ENCODE measurements at regions not wholly inside any gene's neighbourhood (a gene's known extent, or its start where the extent isn't known, plus 50 kb on each side); places are given as distances from the start of the nearest gene placed in this dataset.

GRCh38 chr6:14676977-14677781 lies 559.6 kb downstream of the CD83 start:
- no peak for DNase-seq (ENCODE audit: low read depth in 2 of 2, low spot score in 1 of 2)

- DNase-seq (ENCODE audit: low read depth in 2 of 2, low spot score in 1 of 2), result no peak
Observed at GRCh38 chr6:14681699-14682487, 564.0 kb upstream of the JARID2 start.

DNA sequence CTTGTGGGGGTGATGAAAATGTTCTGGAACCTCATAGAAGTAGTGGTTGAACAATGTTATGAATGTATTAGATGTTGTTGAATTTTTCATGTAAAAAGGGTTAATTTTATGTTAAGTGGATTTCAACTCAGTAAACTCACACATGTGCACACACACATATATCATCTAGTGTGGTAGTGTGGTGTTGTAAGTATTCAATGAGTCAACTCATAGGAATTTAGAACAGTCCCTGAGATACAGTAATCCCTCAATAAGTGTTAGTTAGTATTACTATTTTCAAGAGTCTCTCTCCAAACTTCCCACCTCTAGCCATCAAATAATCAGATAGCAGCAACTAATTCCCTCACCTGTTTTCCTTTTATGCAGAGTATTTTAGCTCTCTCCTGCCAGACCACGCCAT lies 563.1 kb upstream of the JARID2 start:
- DNase-seq (ENCODE audit: low read depth in 2 of 2, low spot score in 1 of 2), result no peak

GRCh38 chr6:14689639-14690038 lies 556.2 kb upstream of the JARID2 start:
- DNase-seq (ENCODE audit: low read depth in 2 of 2, low spot score in 1 of 2), result no peak

GRCh38 chr6:14690120-14691056 lies 555.5 kb upstream of the JARID2 start:
- DNase-seq (ENCODE audit: low read depth in 2 of 2, low spot score in 1 of 2), result no peak

DNA sequence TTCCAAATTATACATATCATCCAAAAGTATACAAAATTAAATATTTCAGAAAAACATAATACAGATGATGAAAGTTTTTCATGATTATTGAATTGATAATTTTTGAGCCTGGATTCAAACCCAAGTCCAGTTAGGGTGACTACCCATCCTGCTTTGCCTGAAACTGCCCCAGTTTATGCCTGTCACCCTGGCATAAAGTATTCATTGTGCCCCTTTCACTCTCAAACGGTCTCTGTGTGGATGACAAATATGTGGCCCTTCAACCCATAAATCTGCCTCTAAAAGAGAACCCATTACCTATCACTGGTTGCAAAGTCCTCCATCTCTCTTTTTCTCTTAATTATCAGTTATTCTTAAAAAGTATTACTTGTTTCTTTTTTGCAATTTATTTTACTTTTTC lies 553.7 kb upstream of the JARID2 start:
- DNase-seq (ENCODE audit: low read depth in 2 of 2, low spot score in 1 of 2), result no peak

DNA sequence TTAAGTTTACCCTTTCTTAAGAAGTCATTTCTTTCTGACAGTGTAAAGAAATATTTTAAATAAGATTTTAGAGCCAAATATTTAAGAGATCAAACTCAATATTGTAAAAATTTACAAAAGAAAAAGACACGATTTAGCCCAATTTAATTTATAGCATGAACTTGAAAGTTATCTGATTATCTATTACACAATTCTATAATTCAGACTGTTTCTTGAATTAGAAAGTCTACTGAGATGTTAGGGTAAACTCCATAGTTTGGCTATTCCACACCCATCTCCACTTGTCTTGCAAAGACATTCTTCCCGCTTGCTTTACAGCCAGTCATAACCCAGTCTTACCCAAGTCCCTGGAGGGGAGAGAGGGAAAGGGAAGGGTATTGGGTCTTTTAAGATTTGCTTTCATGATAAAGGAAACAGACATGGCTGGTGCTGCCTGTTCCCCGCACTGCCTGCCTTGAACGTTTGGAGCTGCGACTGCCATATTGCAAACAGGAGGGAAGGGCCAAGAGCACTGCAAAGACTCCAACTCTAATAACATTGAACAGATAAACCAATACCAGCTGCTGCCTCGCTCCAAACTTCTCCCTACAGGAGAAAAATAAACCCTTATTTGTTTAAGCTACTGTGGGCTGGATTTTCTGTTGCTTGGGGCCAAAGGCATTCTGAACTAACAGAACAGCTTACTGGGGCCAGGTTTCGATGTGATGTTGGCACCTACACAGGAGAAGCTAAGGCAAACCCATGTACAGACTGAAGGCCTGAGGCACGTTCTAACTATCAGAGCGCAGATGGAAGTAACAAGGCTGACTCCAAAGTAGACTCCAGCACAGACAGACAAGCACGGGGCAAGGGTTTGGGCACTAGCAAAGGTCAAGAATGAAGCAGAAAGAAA lies 552.3 kb upstream of the JARID2 start:
- no peak for DNase-seq (ENCODE audit: low read depth in 2 of 2, low spot score in 1 of 2)

- DNase-seq (ENCODE audit: low read depth in 2 of 2, low spot score in 1 of 2), result no peak
Observed at GRCh38 chr6:14694308-14694707, 551.6 kb upstream of the JARID2 start.

- DNase-seq (ENCODE audit: low read depth in 2 of 2, low spot score in 1 of 2), result no peak
Observed at GRCh38 chr6:14695579-14695978, 550.3 kb upstream of the JARID2 start.

DNA sequence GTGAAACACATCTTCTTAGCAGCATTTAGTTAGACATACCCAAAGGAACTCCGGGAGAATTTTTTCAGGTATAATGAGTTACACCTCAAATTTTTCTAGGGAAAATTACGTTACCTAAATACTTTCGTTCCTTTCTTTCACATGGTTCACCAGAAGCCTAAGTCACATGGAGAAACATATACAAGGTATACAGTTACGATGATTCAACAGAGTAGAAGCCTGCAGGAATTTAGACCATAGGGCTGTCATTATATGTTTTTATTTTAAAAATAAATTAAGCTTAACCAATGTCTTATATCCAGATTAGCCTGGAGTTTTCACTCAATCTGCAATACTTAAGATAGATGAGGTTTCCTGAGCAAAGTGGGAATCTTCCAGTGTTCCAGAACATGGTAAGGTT lies 549.5 kb upstream of the JARID2 start:
- no peak for DNase-seq (ENCODE audit: low read depth in 2 of 2, low spot score in 1 of 2)

- DNase-seq (ENCODE audit: low read depth in 2 of 2, low spot score in 1 of 2), result no peak
Observed at GRCh38 chr6:14697427-14697826, 548.4 kb upstream of the JARID2 start.

DNA sequence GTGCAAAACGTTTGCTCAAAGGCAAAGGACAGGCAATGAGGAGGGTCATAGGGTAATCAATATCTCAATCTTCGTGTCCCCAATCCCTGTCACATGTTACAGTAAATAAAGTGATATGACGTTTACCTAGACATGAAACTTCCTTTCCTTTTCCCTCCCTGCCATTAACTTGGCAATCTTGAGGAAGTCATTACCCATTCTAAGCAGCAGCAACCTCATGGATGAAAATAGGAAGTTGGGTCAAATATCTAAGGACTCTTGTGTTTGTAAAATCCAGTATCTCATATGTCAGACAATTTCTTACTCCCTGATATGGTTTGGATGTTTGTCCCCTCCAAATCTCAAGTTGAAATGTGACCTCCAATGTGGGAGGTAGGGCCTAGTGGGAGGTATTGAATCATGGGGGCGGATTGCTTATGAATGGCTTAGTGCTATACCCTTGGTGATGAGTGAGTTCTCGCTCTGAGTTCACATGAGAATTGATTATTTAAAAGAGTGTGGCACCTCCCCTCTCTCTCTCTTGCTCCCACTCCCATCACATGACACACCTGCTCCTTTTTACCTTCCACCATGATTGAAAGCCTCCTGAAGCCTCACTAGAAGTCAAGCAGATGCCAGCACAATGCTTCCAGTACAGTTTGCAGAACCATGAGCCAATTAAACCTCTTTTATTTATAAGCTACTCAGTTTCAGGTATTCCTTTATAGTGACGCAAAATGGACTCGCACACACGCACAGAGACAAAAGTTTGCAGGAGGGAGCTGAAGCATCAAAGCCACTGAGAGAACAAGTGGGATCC lies 545.9 kb upstream of the JARID2 start:
- DNase-seq (ENCODE audit: low read depth in 2 of 2, low spot score in 1 of 2), result no peak

DNA sequence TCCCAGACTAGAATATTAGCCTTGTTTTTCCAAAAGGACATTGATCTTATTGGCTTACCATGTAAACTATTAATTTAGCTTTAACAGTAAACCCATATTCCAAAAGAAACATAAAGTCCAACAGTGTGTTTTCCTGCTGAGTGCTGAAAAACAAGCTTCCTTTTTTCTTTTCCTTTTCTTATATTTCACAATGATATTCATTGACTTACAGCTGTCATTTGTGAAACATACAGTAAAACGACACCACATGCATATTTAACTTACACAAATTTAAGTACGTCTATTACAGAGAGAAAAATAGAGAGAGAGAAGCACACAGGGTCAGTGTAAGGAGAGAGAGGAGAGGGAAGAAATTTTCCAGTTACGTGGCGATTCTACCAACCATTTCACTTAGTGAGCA lies 543.9 kb upstream of the JARID2 start:
- no peak for DNase-seq (ENCODE audit: low read depth in 2 of 2, low spot score in 1 of 2)

- DNase-seq (ENCODE audit: low read depth in 2 of 2, low spot score in 1 of 2), result no peak
Observed at GRCh38 chr6:14702678-14703077, 543.2 kb upstream of the JARID2 start.

GRCh38 chr6:14703586-14703985 lies 542.3 kb upstream of the JARID2 start:
- DNase-seq (ENCODE audit: low read depth in 2 of 2, low spot score in 1 of 2), result no peak

- DNase-seq (ENCODE audit: low read depth in 2 of 2, low spot score in 1 of 2), result no peak
Observed at GRCh38 chr6:14704383-14705271, 541.2 kb upstream of the JARID2 start.

- DNase-seq (ENCODE audit: low read depth in 2 of 2, low spot score in 1 of 2), result no peak
Observed at GRCh38 chr6:14705841-14706377, 540.0 kb upstream of the JARID2 start.

DNA sequence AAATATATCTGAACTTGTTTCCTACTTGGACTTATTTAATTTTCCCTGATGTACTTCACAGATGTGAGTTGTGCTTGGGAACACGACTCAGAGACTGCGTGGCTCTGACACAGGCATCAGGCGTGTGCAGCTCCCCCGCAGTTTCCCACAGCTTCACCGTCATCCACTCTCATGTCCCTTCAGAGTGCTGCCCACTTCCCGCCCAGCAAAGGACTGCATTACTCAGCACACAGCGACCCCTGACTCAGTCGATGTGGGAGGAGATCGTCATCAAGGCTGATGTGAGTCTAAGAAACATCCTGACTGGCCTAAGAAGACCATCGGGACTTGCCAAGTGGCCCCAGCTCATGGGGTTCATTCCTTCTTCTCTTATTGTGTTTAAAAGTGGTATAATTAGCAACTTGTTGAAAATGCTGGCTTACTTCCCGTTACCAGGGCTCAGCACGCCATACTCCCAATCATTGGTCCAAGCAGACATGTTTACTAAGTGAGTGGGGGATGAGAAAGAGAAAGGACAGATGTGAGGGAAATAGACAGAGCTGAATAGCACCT lies 539.4 kb upstream of the JARID2 start:
- peak in 1 of 2 donors; percentile 66 for DNase-seq (ENCODE audit: low read depth in 2 of 2, low spot score in 1 of 2)

Measured in stimulated activated CD8-positive, alpha-beta memory T cell treated with anti-CD3 and anti-CD28 coated beads, Interleukin-4, amount 100 ng/mL, for 4 hours (primary cell).